SK-N-SH (cell line): ENCODE measurements at regions not wholly inside any gene's neighbourhood (a gene's known extent, or its start where the extent isn't known, plus 50 kb on each side); places are given as distances from the start of the nearest gene placed in this dataset.
A peak's percentile ranks its signal among the peaks of the same experiment; 100 is the strongest.

Source experiments
- CTCF ChIA-PET: fragments of 300-600, 350-600 bp; formaldehyde crosslinking; extraction: SDS; loops from one replicate; lab custom pipeline; 2021; lab: Yijun Ruan, JAX
- POLR2A ChIA-PET: fragments of 350-600 bp; sonication (Branson Sonifier 250); formaldehyde crosslinking; extraction: SDS; loops from one replicate; lab custom pipeline; 2020; ENCODE audit warnings: antibody characterized with exemption, inconsistent platforms; lab: Yijun Ruan, JAX
- DNase-seq: peaks from one replicate; pipeline ENCODE4 v3.0.0; 2012
- H2AFZ ChIP-seq: fragments of 200-600 bp; sonication (generic); 2 replicates; pipeline ENCODE4 v1.8.1; 2016; ENCODE audit warnings: antibody characterized with exemption, mild to moderate bottlenecking, low read depth
- H3F3A ChIP-seq: fragments of 200-600 bp; sonication (generic); replicated peaks from 2 replicates; pipeline ENCODE3; 2016; ENCODE audit warnings: antibody characterized with exemption, mild to moderate bottlenecking; ENCODE audit not compliant: insufficient read depth
- H3K27ac ChIP-seq, 2 experiments: fragments of 200-500 bp in 1 of 2; fragments of 200-600 bp in 1 of 2; sonication (Bioruptor generic) in 1 of 2; sonication (generic), shearing (Covaris generic) in 1 of 2; 2 replicates each; pipeline versions ENCODE4 v1.5.1 to v1.6.1; 2014 to 2016; ENCODE audit warnings: low read depth in 2 of 2, inconsistent platforms in 1 of 2, low read length in 1 of 2, mild to moderate bottlenecking in 1 of 2, mixed read lengths in 1 of 2
- H3K27me3 ChIP-seq: fragments of 200-600 bp; sonication (generic), shearing (Covaris generic); 2 replicates; pipeline ENCODE4 v1.6.1; 2016; ENCODE audit warnings: mixed run types; ENCODE audit not compliant: insufficient read depth
- H3K36me3 ChIP-seq, 2 experiments: fragments of 200-500 bp in 1 of 2; fragments of 200-600 bp in 1 of 2; sonication (Bioruptor generic) in 1 of 2; sonication (generic) in 1 of 2; replicated peaks in 1 of 2; 2 replicates each; pipeline versions ENCODE3 to v1.5.1; 2014 to 2016; ENCODE audit warnings: low read length in 1 of 2, mild to moderate bottlenecking in 1 of 2; ENCODE audit not compliant: insufficient read depth in 2 of 2, control insufficient read depth in 1 of 2
- H3K4me1 ChIP-seq, 2 experiments: fragments of 200-500 bp in 1 of 2; fragments of 200-600 bp in 1 of 2; sonication (Bioruptor generic) in 1 of 2; sonication (generic), shearing (Covaris generic) in 1 of 2; 2 replicates each; pipeline versions ENCODE4 v1.5.1 to v1.6.1; 2014 to 2016; ENCODE audit warnings: low read depth in 1 of 2, low read length in 1 of 2, mixed run types in 1 of 2; ENCODE audit not compliant: insufficient read depth in 2 of 2, control insufficient read depth in 1 of 2
- H3K4me2 ChIP-seq: fragments of 200-600 bp; sonication (generic), shearing (Covaris generic); 2 replicates; pipeline ENCODE4 v1.6.1; 2017; ENCODE audit warnings: mixed run types
- H3K4me3 ChIP-seq, 2 experiments: fragments of 200-500 bp in 1 of 2; fragments of 200-600 bp in 1 of 2; sonication (Bioruptor generic) in 1 of 2; sonication (generic), shearing (Covaris generic) in 1 of 2; 2 replicates each; pipeline versions ENCODE4 v1.5.1 to v1.8.1; 2014 to 2016; ENCODE audit warnings: low read depth in 2 of 2, inconsistent platforms in 1 of 2, low read length in 1 of 2, mild to moderate bottlenecking in 1 of 2, mixed read lengths in 1 of 2, moderate library complexity in 1 of 2
- H3K79me2 ChIP-seq: fragments of 200-600 bp; sonication (generic); 2 replicates; pipeline ENCODE4 v1.8.1; 2017; ENCODE audit warnings: mild to moderate bottlenecking; ENCODE audit not compliant: insufficient read depth
- H3K9ac ChIP-seq: fragments of 200-600 bp; sonication (generic); 2 replicates; pipeline ENCODE4 v1.6.1; 2017; ENCODE audit warnings: mixed run types
- H3K9me2 ChIP-seq: fragments of 200-600 bp; sonication (generic); 2 replicates; pipeline ENCODE4 v1.6.1; 2017; ENCODE audit warnings: mixed run types
- H3K9me3 ChIP-seq: fragments of 200-600 bp; sonication (generic); 2 replicates; pipeline ENCODE4 v1.6.1; 2017; ENCODE audit warnings: mixed run types, mild to moderate bottlenecking, moderate library complexity
- H4K20me1 ChIP-seq: fragments of 200-600 bp; sonication (generic); 2 replicates; pipeline ENCODE4 v1.6.1; 2017; ENCODE audit warnings: mild to moderate bottlenecking, mixed run types; ENCODE audit not compliant: insufficient read depth
- ELF1 ChIP-seq: IDR thresholded peaks from 2 replicates; pipeline ENCODE4 v1.4.0; 2012
- JUND ChIP-seq: IDR thresholded peaks from 2 replicates; pipeline ENCODE4 v1.4.0; 2012
- NRF1 ChIP-seq: IDR thresholded peaks from 2 replicates; pipeline ENCODE4 v1.6.1; 2012; ENCODE audit warnings: low read depth, mild to moderate bottlenecking, low read length
- RAD21 ChIP-seq: IDR thresholded peaks from 2 replicates; pipeline ENCODE4 v1.6.1; 2012; ENCODE audit warnings: mild to moderate bottlenecking, low read length
- TAF1 ChIP-seq: IDR thresholded peaks from 2 replicates; pipeline ENCODE4 v1.6.1; 2012; ENCODE audit warnings: low read depth, mild to moderate bottlenecking, low read length, moderate library complexity, borderline replicate concordance
- WGBS: methylation state at CpG from one replicate; pipeline ENCODE4 v1.1.6; 2017; ENCODE audit warnings: low lambda C conversion rate; 5-methylcytosine and 5-hydroxymethylcytosine counted together
- TF ChIP-seq, protein P1 (sequence below): IDR thresholded peaks from 2 replicates; pipeline ENCODE4 v1.6.1; 2012; ENCODE audit warnings: mild to moderate bottlenecking, low read depth, low read length, moderate library complexity
- TF ChIP-seq, protein P2 (sequence below): IDR thresholded peaks from 2 replicates; pipeline ENCODE4 v1.4.0; 2012; ENCODE audit warnings: low read depth, borderline replicate concordance
- TF ChIP-seq, protein P3 (sequence below): fragments of 200-600 bp; sonication (generic); IDR thresholded peaks from 2 replicates; pipeline ENCODE4 v1.6.1; 2017; ENCODE audit warnings: antibody characterized with exemption, mild to moderate bottlenecking, moderate library complexity

DNA sequence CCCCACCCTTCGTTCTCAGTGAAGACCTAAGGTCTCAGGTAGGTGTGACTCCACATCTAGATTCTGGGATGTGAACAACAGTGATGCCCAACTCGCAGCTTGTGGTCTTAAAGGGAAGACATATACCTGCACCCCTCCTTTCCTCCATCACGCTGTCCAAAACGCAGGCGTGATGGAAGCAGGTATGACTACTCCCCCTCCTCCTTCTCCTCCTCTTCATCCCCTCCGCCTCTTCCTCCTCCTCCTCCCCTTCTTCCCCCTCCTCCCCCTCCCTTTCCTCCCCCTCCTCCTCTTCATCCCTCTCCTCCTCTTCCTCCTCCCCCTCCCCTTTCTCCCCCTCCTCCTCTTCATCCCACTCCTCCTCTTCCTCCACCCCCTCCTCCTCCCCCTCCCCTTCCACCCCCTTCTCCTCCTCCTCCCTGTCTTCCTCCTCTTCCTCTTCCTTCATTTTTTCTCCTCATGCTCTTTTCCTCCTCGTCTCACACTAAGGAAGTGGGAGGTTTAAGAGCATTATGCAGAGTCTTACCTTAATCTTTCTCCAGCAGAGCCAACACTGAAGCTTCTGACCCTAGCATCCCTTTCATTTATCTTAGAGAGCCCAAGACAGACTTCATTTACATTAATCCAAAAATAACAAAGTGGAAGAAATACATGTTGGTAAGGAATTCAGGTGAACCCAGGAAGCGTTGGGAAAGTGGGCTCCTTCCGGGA is 352.5 kb downstream of the FOXL1 start:
- no peaks in the 10 kb centered on the region for H3K36me3 ChIP-seq
- H3K79me2 ChIP-seq, result 0 out of 2 replicates have a peak, but pooled peaks cover 3% of the 10 kb centered on the region
- H3K4me3 ChIP-seq, result no peak overlapping the region; a peak in 1 of 4 replicates
- H3K9ac ChIP-seq, result peak overlapping the region; percentile 43; the same call in 1 of the 2 replicates
- peak overlapping the region; percentile 58; the same call in 1 of the 2 replicates for H2AFZ ChIP-seq
- H3K27me3 ChIP-seq, result no peaks in the 10 kb centered on the region
- TF ChIP-seq RAD21 (no peak), TAF1 (no peak), ELF1 (0 out of 2 replicates have a peak, but pooled peaks have one; percentile 12), NRF1 (no peak), JUND (no peak)
- TF ChIP-seq, protein P1, sequence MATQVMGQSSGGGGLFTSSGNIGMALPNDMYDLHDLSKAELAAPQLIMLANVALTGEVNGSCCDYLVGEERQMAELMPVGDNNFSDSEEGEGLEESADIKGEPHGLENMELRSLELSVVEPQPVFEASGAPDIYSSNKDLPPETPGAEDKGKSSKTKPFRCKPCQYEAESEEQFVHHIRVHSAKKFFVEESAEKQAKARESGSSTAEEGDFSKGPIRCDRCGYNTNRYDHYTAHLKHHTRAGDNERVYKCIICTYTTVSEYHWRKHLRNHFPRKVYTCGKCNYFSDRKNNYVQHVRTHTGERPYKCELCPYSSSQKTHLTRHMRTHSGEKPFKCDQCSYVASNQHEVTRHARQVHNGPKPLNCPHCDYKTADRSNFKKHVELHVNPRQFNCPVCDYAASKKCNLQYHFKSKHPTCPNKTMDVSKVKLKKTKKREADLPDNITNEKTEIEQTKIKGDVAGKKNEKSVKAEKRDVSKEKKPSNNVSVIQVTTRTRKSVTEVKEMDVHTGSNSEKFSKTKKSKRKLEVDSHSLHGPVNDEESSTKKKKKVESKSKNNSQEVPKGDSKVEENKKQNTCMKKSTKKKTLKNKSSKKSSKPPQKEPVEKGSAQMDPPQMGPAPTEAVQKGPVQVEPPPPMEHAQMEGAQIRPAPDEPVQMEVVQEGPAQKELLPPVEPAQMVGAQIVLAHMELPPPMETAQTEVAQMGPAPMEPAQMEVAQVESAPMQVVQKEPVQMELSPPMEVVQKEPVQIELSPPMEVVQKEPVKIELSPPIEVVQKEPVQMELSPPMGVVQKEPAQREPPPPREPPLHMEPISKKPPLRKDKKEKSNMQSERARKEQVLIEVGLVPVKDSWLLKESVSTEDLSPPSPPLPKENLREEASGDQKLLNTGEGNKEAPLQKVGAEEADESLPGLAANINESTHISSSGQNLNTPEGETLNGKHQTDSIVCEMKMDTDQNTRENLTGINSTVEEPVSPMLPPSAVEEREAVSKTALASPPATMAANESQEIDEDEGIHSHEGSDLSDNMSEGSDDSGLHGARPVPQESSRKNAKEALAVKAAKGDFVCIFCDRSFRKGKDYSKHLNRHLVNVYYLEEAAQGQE, result no peak
- TF ChIP-seq, protein P2, sequence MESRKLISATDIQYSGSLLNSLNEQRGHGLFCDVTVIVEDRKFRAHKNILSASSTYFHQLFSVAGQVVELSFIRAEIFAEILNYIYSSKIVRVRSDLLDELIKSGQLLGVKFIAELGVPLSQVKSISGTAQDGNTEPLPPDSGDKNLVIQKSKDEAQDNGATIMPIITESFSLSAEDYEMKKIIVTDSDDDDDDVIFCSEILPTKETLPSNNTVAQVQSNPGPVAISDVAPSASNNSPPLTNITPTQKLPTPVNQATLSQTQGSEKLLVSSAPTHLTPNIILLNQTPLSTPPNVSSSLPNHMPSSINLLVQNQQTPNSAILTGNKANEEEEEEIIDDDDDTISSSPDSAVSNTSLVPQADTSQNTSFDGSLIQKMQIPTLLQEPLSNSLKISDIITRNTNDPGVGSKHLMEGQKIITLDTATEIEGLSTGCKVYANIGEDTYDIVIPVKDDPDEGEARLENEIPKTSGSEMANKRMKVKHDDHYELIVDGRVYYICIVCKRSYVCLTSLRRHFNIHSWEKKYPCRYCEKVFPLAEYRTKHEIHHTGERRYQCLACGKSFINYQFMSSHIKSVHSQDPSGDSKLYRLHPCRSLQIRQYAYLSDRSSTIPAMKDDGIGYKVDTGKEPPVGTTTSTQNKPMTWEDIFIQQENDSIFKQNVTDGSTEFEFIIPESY, result no peak
- TF ChIP-seq, protein P3, sequence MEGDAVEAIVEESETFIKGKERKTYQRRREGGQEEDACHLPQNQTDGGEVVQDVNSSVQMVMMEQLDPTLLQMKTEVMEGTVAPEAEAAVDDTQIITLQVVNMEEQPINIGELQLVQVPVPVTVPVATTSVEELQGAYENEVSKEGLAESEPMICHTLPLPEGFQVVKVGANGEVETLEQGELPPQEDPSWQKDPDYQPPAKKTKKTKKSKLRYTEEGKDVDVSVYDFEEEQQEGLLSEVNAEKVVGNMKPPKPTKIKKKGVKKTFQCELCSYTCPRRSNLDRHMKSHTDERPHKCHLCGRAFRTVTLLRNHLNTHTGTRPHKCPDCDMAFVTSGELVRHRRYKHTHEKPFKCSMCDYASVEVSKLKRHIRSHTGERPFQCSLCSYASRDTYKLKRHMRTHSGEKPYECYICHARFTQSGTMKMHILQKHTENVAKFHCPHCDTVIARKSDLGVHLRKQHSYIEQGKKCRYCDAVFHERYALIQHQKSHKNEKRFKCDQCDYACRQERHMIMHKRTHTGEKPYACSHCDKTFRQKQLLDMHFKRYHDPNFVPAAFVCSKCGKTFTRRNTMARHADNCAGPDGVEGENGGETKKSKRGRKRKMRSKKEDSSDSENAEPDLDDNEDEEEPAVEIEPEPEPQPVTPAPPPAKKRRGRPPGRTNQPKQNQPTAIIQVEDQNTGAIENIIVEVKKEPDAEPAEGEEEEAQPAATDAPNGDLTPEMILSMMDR, result no peak
- TF ChIP-seq, all 33 proteins: peak for 1
- Histone ChIP-seq H3K4me2 (peak overlapping the region; percentile 52), H4K20me1 (no peaks in the 10 kb centered on the region), H3F3A (peaks cover 37% of the 10 kb centered on the region), H3K4me1 (peaks cover 0 to 28% of the 10 kb centered on the region in 2 experiments; a peak in 2 of 4 replicates), H3K9me3 (no peaks in the 10 kb centered on the region), H3K27ac (peak overlapping the region in 1 of 2 experiments; percentile 86; a peak in 2 of 4 replicates), H3K9me2 (no peaks in the 10 kb centered on the region)
- POLR2A ChIA-PET, result no interaction called here
- CTCF ChIA-PET, result no interaction called here
- DNase-seq, result no peak
- WGBS, result 47% methylated on average over 9 of the region's 9 CpGs
